AG04450 (cell line): ENCODE measurements at regions not wholly inside any gene's neighbourhood (a gene's known extent, or its start where the extent isn't known, plus 50 kb on each side); places are given as distances from the start of the nearest gene placed in this dataset.
"Not testable (repeated sequence)": the region's sequence is repeated elsewhere in the genome, so short reads cannot be mapped to it uniquely, and the experiment has no call there.

Experiments
- CTCF ChIA-PET: fragments of 300-600, 350-600 bp; formaldehyde crosslinking; extraction: SDS; loops from one replicate; lab custom pipeline; 2022; ENCODE audit warnings: antibody characterized with exemption, inconsistent platforms; lab: Charles Lee
- POLR2A ChIA-PET: fragments of 350-600 bp; formaldehyde crosslinking; extraction: SDS; loops from one replicate; lab custom pipeline; 2021; ENCODE audit warnings: antibody characterized with exemption, inconsistent platforms; lab: Yijun Ruan, JAX
- DNase-seq: peaks from one replicate; pipeline ENCODE4 v3.0.0-alpha.2; 2011; ENCODE audit warnings: low read depth, low spot score
- H3K27ac ChIP-seq: one replicate; pipeline ENCODE4 v1.5.1; 2012; ENCODE audit warnings: low read depth, low read length, control low read depth
- H3K27me3 ChIP-seq: one replicate; pipeline ENCODE4 v1.6.0; 2012; ENCODE audit warnings: low read length; ENCODE audit not compliant: control insufficient read depth, insufficient read depth
- H3K4me3 ChIP-seq: 2 replicates; pipeline ENCODE4 v1.5.1; 2011; ENCODE audit warnings: mild to moderate bottlenecking, low read depth, low read length, control low read depth
- H3K9me3 ChIP-seq: 2 replicates; pipeline ENCODE4 v1.5.1; 2012; ENCODE audit warnings: low read length; ENCODE audit not compliant: control insufficient read depth, insufficient read depth
- TF ChIP-seq, protein P1 (sequence below): IDR thresholded peaks from 2 replicates; pipeline ENCODE4 v1.5.1; 2011; ENCODE audit warnings: low read depth, low read length, control low read depth, inconsistent platforms

DNA sequence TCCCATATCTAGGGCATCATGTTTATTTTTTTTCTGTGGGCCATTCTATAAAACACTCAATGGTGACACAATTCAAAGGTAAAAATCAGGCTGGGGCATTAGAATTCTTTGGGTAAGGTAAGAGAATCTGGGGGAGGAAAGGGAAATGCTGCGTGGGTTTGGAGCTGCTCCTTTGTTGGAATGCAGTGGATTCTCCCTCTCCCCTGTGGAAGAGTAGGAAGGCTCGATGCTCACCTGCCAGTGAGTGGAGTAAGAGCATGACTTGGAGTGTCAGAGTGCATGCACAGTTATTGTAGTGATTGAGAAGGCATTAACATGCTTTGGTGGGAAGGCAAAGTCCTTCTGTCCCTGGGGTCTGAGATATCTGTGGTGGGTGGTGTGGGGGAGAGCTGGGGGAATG lies 280.0 kb downstream of the PDCD6IP start:
- Histone ChIP-seq H3K27me3 (no peaks in the 10 kb centered on the region), H3K9me3 (no peaks in the 10 kb centered on the region), H3K27ac (no peak overlapping the region), H3K4me3 (no peak overlapping the region)
- no peak for DNase-seq
- CTCF ChIA-PET, result no interaction called here
- POLR2A ChIA-PET, result no interaction called here
- TF ChIP-seq, protein P1, sequence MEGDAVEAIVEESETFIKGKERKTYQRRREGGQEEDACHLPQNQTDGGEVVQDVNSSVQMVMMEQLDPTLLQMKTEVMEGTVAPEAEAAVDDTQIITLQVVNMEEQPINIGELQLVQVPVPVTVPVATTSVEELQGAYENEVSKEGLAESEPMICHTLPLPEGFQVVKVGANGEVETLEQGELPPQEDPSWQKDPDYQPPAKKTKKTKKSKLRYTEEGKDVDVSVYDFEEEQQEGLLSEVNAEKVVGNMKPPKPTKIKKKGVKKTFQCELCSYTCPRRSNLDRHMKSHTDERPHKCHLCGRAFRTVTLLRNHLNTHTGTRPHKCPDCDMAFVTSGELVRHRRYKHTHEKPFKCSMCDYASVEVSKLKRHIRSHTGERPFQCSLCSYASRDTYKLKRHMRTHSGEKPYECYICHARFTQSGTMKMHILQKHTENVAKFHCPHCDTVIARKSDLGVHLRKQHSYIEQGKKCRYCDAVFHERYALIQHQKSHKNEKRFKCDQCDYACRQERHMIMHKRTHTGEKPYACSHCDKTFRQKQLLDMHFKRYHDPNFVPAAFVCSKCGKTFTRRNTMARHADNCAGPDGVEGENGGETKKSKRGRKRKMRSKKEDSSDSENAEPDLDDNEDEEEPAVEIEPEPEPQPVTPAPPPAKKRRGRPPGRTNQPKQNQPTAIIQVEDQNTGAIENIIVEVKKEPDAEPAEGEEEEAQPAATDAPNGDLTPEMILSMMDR, result no peak

DNA sequence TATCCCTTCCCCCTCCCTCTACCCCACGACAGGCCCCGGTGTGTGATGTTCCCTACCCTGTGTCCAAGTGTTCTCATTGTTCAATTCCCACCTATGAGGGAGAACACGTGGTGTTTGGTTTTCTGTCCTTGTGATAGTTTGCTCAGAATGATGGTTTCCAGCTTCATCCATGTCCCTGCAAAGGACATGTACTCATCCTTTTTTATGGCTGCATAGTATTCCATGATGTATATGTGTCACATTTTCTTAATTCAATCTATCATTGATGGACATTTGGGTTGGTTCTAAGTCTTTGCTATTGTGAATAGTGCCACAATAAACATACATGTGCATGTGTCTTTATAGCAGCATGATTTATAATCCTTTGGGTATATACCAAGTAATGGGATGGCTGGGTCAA lies 281.4 kb downstream of the PDCD6IP start:
- H3K4me3 ChIP-seq, H3K27me3 ChIP-seq, POLR2A ChIA-PET, H3K9me3 ChIP-seq, H3K27ac ChIP-seq, CTCF ChIA-PET, DNase-seq: not testable (repeated sequence)

DNA sequence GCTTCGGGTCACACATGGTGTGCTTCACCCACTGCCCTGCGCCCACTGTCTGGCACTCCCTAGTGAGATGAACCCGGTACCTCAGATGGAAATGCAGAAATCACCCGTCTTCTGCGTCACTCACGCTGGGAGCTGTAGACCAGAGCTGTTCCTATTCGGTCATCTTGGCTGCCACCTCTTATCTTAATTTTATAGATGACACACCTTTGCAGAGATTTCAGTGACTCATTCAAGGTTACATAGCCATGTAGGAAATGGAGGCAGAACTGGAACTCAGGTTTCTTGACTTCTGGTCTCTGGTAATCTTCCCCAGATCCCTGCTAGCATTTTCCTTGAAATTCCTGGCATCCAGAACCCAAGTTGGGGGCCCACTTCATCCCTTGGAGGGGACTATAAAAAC lies 291.9 kb downstream of the PDCD6IP start:
- H3K4me3 ChIP-seq, H3K27me3 ChIP-seq, H3K9me3 ChIP-seq, DNase-seq, CTCF ChIA-PET, POLR2A ChIA-PET, H3K27ac ChIP-seq: not testable (repeated sequence)

DNA sequence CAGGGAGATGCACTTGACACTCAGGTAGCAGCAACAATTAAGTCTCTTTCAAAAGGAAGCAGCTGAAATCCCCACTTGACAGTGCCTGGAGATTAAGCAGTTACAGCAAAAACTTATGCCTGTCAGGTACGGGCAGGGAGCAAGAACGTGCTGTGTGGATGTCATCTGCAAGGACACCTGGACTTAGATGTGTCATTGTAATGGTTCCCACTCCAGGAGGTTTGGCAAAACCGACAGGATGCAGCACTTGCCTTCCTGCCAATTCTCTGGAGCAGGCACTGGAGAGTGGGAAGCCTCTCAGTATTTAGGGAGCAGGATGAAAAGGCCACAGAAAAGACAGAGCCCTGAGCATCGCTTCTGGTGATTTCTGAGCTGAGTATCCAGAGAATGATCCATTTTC lies 292.4 kb downstream of the PDCD6IP start:
- no peak for DNase-seq
- ChIA-PET CTCF (no interaction called here), POLR2A (no interaction called here)
- H3K9me3 ChIP-seq, result no peaks in the 10 kb centered on the region
- no peak overlapping the region for H3K4me3 ChIP-seq
- H3K27me3 ChIP-seq, result no peaks in the 10 kb centered on the region
- H3K27ac ChIP-seq, result no peak overlapping the region
- TF ChIP-seq, protein P1, result no peak

DNA sequence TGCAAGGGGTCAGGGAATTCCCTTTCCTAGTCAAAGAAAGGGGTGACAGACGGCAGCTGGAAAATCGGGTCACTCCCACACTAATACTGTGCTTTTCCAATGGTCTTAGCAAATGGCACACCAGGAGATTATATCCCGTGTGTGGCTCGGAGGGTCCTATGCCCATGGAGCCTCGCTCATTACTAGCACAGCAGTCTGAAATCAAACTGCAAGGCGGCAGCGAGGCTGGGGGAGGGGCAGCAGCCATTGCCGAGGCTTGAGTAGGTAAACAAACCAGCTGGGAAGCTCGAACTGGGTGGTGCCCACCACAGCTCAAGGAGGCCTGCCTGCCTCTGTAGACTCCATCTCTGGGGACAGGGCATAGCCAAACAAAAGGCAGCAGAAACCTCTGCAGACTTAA lies 295.9 kb downstream of the PDCD6IP start:
- H3K27me3 ChIP-seq, H3K4me3 ChIP-seq, H3K27ac ChIP-seq, CTCF ChIA-PET, POLR2A ChIA-PET, DNase-seq, H3K9me3 ChIP-seq: not testable (repeated sequence)

DNA sequence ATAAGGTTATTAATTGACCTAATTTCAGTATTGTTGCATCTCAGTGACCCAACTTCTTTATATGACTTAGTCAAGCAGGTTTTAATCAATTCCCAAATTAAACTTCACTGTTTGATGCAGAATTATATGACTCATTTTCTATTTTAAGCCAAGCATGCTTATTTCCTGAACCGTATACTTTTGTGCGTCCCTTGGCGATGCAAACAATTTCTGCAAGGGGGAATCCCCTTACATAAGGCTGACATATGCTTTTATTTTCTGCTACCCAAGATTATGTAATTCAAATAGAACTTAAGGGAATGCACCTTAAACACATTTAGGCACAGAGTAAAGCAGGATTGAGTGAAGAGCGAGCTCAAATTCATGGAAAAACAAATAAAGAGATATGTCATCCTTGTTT lies 303.9 kb downstream of the PDCD6IP start:
- H3K27ac ChIP-seq, result no peak overlapping the region
- no peak overlapping the region for H3K4me3 ChIP-seq
- no peaks in the 10 kb centered on the region for H3K9me3 ChIP-seq
- ChIA-PET CTCF (interaction anchor here (0.6 kb wide), 1 partner anchor 233 kb away, joined by 3 read pairs; no protein-coding TSS in a partner anchor), POLR2A (no interaction called here)
- no peaks in the 10 kb centered on the region for H3K27me3 ChIP-seq
- TF ChIP-seq, protein P1, result no peak
- no peak for DNase-seq

DNA sequence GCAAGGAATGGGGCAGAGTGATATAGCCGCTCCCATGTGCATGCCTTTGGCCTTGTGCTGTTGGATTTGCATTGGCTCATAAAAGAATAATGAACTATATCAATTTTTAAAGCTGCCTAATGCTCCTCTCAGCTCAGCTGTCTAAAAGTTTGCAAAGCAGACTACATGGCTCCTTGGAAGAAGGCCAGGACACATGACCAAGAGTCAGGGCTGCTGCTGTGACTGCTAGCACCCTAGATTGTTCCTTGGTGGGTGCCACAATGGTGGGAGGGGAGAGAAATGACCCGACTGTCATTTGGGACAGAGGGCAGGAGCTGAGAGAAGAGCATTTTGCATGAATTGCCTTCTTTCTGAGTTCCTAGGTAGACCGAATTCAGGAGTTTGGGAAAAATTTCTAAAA lies 307.9 kb downstream of the PDCD6IP start:
- H3K9me3 ChIP-seq, result no peaks in the 10 kb centered on the region
- no peak overlapping the region for H3K4me3 ChIP-seq
- H3K27me3 ChIP-seq, result no peaks in the 10 kb centered on the region
- TF ChIP-seq, protein P1, result no peak
- CTCF ChIA-PET, result no interaction called here
- POLR2A ChIA-PET, result no interaction called here
- DNase-seq, result no peak
- no peak overlapping the region for H3K27ac ChIP-seq
